Fibroblast of the aortic adventitia (primary cell): ENCODE measurements at regions not wholly inside any gene's neighbourhood (a gene's known extent, or its start where the extent isn't known, plus 50 kb on each side); places are given as distances from the start of the nearest gene placed in this dataset.

Experiments used
- DNase-seq: peaks from one replicate; pipeline ENCODE4 v3.0.0-alpha.2; 2010; ENCODE audit warnings: low read depth
- H3K4me3 ChIP-seq: 2 replicates; pipeline ENCODE4 v1.5.1; 2011; ENCODE audit warnings: low read depth, mild to moderate bottlenecking, control low read depth, low read length, moderate library complexity
- TF ChIP-seq, protein P1 (sequence below): IDR thresholded peaks from 2 replicates; pipeline ENCODE4 v1.5.1; 2011; ENCODE audit warnings: mild to moderate bottlenecking, low read length, control low read depth, inconsistent platforms; ENCODE audit not compliant: insufficient read depth

DNA sequence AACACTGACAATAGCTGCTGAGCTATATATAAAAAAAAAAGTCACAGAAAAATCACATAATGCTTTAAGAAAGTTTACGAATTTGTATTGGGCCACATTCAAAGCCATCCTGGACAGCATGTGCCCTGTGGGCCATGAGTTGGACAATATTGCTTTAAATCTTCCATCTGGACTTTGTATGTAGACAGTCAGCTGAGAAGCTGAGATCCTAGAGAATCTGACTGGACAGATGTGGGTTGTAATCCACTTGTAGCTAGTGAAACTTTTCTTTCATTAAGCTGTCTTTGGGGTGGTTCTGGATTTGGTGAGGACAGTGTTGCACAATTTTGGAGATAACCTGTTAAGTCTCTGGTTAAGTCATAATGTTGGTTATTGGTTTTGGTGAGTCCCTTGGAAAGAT is 824.5 kb downstream of the CCSER2 start:
- no peak overlapping the region for H3K4me3 ChIP-seq
- TF ChIP-seq, protein P1, sequence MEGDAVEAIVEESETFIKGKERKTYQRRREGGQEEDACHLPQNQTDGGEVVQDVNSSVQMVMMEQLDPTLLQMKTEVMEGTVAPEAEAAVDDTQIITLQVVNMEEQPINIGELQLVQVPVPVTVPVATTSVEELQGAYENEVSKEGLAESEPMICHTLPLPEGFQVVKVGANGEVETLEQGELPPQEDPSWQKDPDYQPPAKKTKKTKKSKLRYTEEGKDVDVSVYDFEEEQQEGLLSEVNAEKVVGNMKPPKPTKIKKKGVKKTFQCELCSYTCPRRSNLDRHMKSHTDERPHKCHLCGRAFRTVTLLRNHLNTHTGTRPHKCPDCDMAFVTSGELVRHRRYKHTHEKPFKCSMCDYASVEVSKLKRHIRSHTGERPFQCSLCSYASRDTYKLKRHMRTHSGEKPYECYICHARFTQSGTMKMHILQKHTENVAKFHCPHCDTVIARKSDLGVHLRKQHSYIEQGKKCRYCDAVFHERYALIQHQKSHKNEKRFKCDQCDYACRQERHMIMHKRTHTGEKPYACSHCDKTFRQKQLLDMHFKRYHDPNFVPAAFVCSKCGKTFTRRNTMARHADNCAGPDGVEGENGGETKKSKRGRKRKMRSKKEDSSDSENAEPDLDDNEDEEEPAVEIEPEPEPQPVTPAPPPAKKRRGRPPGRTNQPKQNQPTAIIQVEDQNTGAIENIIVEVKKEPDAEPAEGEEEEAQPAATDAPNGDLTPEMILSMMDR, result no peak
- no peak for DNase-seq

DNA sequence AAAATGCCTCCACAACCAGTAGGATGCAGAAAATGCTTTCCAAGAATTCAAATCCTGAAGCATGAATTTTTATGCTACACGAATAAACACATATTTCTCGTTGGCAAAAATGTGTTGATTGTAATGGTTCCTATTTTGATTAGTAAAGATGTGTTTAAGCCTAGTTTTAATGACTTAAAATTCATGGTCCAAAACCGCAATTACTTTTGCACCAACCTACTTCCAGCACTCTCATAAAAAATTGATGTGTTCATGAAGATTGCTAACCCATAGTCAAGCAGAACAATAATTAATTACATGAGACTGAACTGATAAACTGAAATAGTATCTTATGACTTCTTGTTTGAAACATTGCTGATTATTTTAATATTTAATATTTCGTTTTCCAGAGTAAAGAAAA is 828.8 kb downstream of the CCSER2 start:
- no peak overlapping the region for H3K4me3 ChIP-seq
- no peak for DNase-seq
- TF ChIP-seq, protein P1, result no peak

DNA sequence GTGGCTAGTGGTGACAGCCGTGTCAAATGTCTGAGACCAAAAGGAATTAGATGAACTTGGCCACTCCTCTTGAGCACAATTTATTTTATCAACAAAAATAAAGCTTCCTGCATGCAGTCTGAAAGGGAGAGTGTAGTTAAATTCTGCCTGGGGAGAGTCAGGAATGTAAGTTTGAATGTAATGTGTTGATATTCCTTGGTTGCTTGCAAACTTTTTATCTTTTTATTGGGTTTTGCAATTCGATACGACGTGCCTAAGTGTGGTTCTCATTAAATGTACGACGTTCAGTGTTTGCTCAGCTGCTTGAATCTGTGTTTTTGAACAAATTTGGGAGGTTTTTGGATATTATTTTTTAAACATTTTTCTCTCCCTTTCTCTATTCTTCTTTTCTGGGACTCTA is 839.9 kb downstream of the CCSER2 start:
- TF ChIP-seq, protein P1, result no peak
- no peak overlapping the region for H3K4me3 ChIP-seq
- no peak for DNase-seq

DNA sequence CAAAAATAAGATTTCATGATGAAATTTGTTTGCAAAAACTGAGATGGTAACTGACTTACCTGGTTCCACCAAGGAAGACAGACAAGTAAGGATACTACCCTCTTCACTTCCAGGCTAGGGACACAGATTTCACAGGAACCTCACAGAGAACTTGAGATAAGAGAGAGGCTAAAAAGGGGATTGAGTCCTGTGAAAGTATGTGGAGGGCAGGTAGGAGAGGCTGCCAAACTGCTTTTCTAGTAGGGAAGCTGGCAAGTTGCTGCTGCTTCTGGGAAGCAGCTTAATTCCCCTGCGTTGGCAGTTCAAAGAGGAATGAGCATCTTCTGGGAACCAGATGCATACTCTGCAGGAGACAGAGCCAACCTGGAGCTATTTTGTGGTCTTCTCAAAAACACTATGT is 841.6 kb downstream of the CCSER2 start:
- TF ChIP-seq, protein P1, result no peak
- DNase-seq, result no peak
- H3K4me3 ChIP-seq, result no peak overlapping the region

DNA sequence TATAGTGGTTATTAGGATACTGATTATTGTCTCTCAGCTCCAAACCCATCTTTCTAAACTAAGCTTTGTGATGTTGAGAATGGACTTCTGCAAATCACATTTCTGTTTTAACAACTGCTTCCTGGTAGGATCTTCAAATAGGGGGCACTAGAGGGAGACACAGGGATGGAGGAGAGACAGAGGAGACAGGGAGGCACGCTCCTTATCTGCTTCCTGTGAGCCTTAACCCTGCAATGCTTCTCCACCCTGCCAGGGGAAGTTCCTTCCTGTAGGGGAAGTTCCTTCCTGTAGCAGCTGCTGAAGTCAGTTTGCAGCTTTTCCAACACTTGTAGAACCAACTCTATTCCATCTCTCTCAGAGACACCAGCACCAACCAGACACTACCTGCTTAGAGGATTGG is 847.2 kb downstream of the CCSER2 start:
- TF ChIP-seq, protein P1, result no peak
- DNase-seq, result no peak
- H3K4me3 ChIP-seq, result no peak overlapping the region

DNA sequence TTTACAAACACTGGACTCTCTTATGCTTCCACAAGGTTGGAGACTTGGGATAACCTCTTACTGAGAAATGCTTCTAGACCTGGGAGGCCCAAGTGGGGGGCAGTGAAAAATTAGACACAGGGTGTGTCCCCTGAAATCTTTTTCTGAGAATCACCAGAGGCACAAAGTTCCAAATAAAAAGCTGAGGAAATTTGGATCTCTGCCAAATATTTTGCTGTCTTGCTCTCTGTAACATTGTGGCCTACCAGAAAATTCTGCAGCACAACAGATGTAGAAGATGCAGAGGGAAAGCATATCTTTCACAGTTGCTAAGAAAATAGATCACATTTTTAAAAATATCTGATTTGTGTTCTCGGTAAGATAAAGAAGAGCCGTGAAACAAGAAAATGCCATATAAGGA is 849.4 kb downstream of the CCSER2 start:
- TF ChIP-seq, protein P1, result no peak
- DNase-seq, result no peak
- H3K4me3 ChIP-seq, result no peak overlapping the region

DNA sequence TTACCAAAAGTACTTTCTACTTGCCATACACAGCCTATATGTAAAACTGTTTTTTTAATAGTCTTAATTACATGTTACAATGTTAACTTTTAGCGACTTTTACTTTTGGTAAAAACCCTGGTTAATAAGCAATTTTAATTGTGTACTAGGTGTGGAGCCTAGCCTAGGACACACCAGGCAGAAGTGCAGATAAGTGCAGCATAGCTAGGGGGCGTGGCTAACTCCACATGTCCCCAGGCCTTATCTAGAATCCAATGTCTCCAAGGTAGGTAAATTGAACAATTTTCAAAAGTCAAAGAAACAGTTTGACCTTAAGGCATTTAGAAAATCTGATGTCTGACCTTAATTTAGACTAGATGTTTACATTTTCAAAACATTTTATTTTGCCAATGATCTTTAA is 858.7 kb downstream of the CCSER2 start:
- TF ChIP-seq, protein P1, result no peak
- no peak overlapping the region for H3K4me3 ChIP-seq
- DNase-seq, result no peak
